ENCODE measurements at regions not wholly inside any gene's neighbourhood (a gene's known extent, or its start where the extent isn't known, plus 50 kb on each side); places are given as distances from the start of the nearest gene placed in this dataset.

- Histone ChIP-seq H2BK20ac (ENCODE audit: low read depth, low read length) (no peak overlapping the region), H2BK120ac (ENCODE audit: low read depth, low read length) (no peak overlapping the region), H2BK15ac (ENCODE audit: low read depth, low read length) (no peak overlapping the region), H2AK5ac (ENCODE audit: low read depth, low read length) (no peak overlapping the region), H3K4me3 (ENCODE audit: insufficient read depth, low read depth, low read length) (no peak overlapping the region), H3K79me1 (ENCODE audit: low read depth in 1 of 2, low read length in 2 of 2) (no peaks in the 10 kb centered on the region), H3K27ac (ENCODE audit: insufficient read depth, low read length) (no peak overlapping the region), H3K9ac (ENCODE audit: low read depth, low read length) (no peak overlapping the region), H4K8ac (ENCODE audit: low read depth in 2 of 2, low read length in 2 of 2) (no peak overlapping the region), H3K23ac (ENCODE audit: low read depth, low read length) (no peak overlapping the region), H3K9me3 (ENCODE audit: control insufficient read depth, insufficient read depth, low read length) (peaks cover 17% of the 10 kb centered on the region), H3K56ac (ENCODE audit: extremely low read depth, insufficient read depth, low read length) (no peak overlapping the region), H2AK9ac (replicated peaks; ENCODE audit: low read depth, low read length, poor library complexity) (no peak overlapping the region), H3K14ac (replicated peaks; ENCODE audit: low read depth, low read length) (no peak overlapping the region), H3K4ac (ENCODE audit: low read depth, low read length) (no peak overlapping the region), H3K36me3 (ENCODE audit: control insufficient read depth, insufficient read depth, low read length) (no peaks in the 10 kb centered on the region), H4K91ac (ENCODE audit: insufficient read depth, low read depth, low read length) (no peak overlapping the region), H4K20me1 (ENCODE audit: insufficient read depth, low read length) (no peaks in the 10 kb centered on the region), H3K4me1 (ENCODE audit: control insufficient read depth, insufficient read depth, low read length) (no peaks in the 10 kb centered on the region), H3K18ac (ENCODE audit: low read depth, low read length) (no peak overlapping the region), H3K4me2 (ENCODE audit: low read depth, low read length) (no peak overlapping the region), H3K9me1 (ENCODE audit: insufficient read depth, low read length) (no peaks in the 10 kb centered on the region), H2AFZ (replicated peaks; ENCODE audit: low read length, poor library complexity) (no peak overlapping the region), H4K5ac (ENCODE audit: low read depth, low read length) (no peak overlapping the region), H2BK5ac (ENCODE audit: low read depth, low read length, poor library complexity, severe bottlenecking) (no peak overlapping the region), H3K27me3 (ENCODE audit: control insufficient read depth, insufficient read depth, low read length) (no peaks in the 10 kb centered on the region)
- no TSS peak for BruUV-seq (replicated peaks)
- ChIA-PET POLR2A (ENCODE audit: unreplicated experiment) (no interaction called here), CTCF (no interaction called here)
- no peak for DNase-seq
- ATAC-seq (ENCODE audit: low read depth), result no peak
- in situ Hi-C loops (cut with MboI; ENCODE audit: low sequenced_read_pairs), result no loop called here
- TF ChIP-seq NFE2L2 (IDR thresholded peaks at IDR 0.05; ENCODE audit: low read depth, low read length) (no peak), MXI1 (IDR thresholded peaks at IDR 0.05; ENCODE audit: borderline replicate concordance, low read depth, low read length) (no peak), RAD21 (IDR thresholded peaks at IDR 0.05; ENCODE audit: low read length) (no peak), SMC3 (IDR thresholded peaks at IDR 0.05; ENCODE audit: low read depth, low read length) (no peak), BHLHE40 (IDR thresholded peaks at IDR 0.05; ENCODE audit: low read depth, low read length) (no peak), FOS (IDR thresholded peaks at IDR 0.05; ENCODE audit: low read depth, low read length) (no peak), MAZ (IDR thresholded peaks at IDR 0.05; ENCODE audit: borderline replicate concordance, low read depth, low read length) (no peak), CHD1 (IDR thresholded peaks at IDR 0.05; ENCODE audit: low read depth, low read length) (no peak), CEBPB (IDR thresholded peaks at IDR 0.05; ENCODE audit: low read depth, low read length) (no peak), CTCF (conservative IDR thresholded peaks at IDR 0.05; ENCODE audit: low read depth, low read length) (no peak), RFX5 (IDR thresholded peaks at IDR 0.05; ENCODE audit: low read depth, low read length) (no peak), POLR2A (IDR thresholded peaks at IDR 0.05; ENCODE audit: low read depth, low read length) (no peak), RCOR1 (IDR thresholded peaks at IDR 0.05; ENCODE audit: insufficient replicate concordance, low read length) (no peak)
- dilution Hi-C loops (cut with HindIII; ENCODE audit: low sequenced_read_pairs, unreplicated experiment), result no loop called here
- no CpG with 5 or more reads among the region's 1 CpG for WGBS, 2 experiments (ENCODE audit: extremely low coverage in 2 of 2, insufficient read length in 1 of 2)
- intact Hi-C loops (cut with micrococcal nuclease), result no loop called here
These were observed 428.9 kb upstream of the AUTS2 start for GRCh38 chr7:69169386-69169785.

All from IMR-90 (cell line).